HUES48 (cell line): ENCODE measurements at regions not wholly inside any gene's neighbourhood (a gene's known extent, or its start where the extent isn't known, plus 50 kb on each side); places are given as distances from the start of the nearest gene placed in this dataset.

Experiments
- H3K27ac ChIP-seq: one replicate; pipeline ENCODE4 v1.7.0; 2013; ENCODE audit warnings: low read depth, low read length, inconsistent platforms
- H3K27me3 ChIP-seq: 2 replicates; pipeline ENCODE4 v1.6.1; 2013; ENCODE audit warnings: mild to moderate bottlenecking, low read length; ENCODE audit not compliant: control insufficient read depth, insufficient read depth
- H3K36me3 ChIP-seq: 2 replicates; pipeline ENCODE4 v1.6.1; 2013; ENCODE audit warnings: low read length; ENCODE audit not compliant: control insufficient read depth, insufficient read depth
- H3K4me1 ChIP-seq: 2 replicates; pipeline ENCODE4 v1.6.1; 2013; ENCODE audit warnings: mild to moderate bottlenecking, low read length; ENCODE audit not compliant: control insufficient read depth, insufficient read depth
- H3K4me3 ChIP-seq: 2 replicates; pipeline ENCODE4 v1.5.1; 2013; ENCODE audit warnings: mild to moderate bottlenecking, low read depth, low read length
- H3K9ac ChIP-seq: 2 replicates; pipeline ENCODE4 v1.6.1; 2013; ENCODE audit warnings: mild to moderate bottlenecking, low read depth, low read length, moderate library complexity
- H3K9me3 ChIP-seq: 2 replicates; pipeline ENCODE4 v1.6.1; 2013; ENCODE audit warnings: low read length; ENCODE audit not compliant: control insufficient read depth, insufficient read depth

- H3K9me3 ChIP-seq = peaks cover 11% of the 10 kb centered on the region
- H3K4me1 ChIP-seq = no peaks in the 10 kb centered on the region
- no peak overlapping the region for H3K4me3 ChIP-seq
- no peak overlapping the region for H3K9ac ChIP-seq
- H3K27ac ChIP-seq = no peak overlapping the region
- H3K27me3 ChIP-seq = no peaks in the 10 kb centered on the region
- no peaks in the 10 kb centered on the region for H3K36me3 ChIP-seq
Observed at GRCh38 chr11:94671553-94672366, 96.4 kb upstream of the AMOTL1 start.

DNA sequence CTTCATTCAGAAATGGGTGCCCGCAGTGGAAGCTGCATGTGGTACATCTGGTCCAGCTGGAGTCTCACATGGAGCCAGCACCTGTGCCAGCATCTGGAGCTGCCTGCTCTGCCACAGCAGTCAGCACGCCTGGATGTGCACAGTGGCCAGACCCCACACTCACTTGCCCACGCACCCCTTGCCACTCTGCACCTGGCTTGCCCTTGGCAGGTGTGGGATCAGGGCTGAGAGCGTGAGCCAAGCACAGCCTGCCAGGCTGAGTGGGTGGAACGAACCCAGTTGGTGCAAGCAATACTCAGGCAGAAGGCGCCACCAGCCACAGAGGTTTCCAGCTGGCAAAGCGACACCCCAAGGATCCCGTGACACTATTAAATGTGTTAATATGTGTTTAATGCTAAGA lies 95.5 kb upstream of the AMOTL1 start:
- H3K36me3 ChIP-seq = no peaks in the 10 kb centered on the region
- H3K4me1 ChIP-seq = no peaks in the 10 kb centered on the region
- H3K9me3 ChIP-seq = peaks cover 11% of the 10 kb centered on the region
- no peak overlapping the region for H3K9ac ChIP-seq
- no peaks in the 10 kb centered on the region for H3K27me3 ChIP-seq
- H3K27ac ChIP-seq = no peak overlapping the region
- H3K4me3 ChIP-seq = no peak overlapping the region

DNA sequence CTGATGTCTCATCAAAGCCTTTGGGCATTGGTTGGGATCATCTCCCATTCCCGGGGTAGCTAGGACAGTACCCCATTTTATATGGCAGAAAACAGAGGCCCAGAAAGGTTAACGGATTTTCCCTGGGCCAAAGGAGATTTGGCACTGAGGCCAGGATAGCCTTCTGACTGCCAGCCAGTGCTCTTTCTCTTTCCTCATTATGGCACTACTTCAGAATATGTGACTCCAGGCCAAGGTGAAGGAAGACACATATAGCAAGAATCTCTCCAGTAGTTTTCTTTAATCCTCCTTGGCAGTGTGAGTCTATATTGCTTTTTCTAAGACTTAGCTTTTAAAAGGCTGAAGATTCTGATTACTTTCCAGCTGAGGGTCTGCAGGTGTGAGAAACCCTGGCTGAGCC lies 94.8 kb upstream of the AMOTL1 start:
- no peak overlapping the region for H3K9ac ChIP-seq
- H3K27me3 ChIP-seq = no peaks in the 10 kb centered on the region
- H3K9me3 ChIP-seq = peaks cover 11% of the 10 kb centered on the region
- no peak overlapping the region for H3K27ac ChIP-seq
- H3K4me1 ChIP-seq = no peaks in the 10 kb centered on the region
- no peaks in the 10 kb centered on the region for H3K36me3 ChIP-seq
- no peak overlapping the region for H3K4me3 ChIP-seq

GRCh38 chr11:94673951-94674491 lies 94.1 kb upstream of the AMOTL1 start:
- Histone ChIP-seq H3K4me1 (no peaks in the 10 kb centered on the region), H3K9ac (no peak overlapping the region), H3K4me3 (no peak overlapping the region), H3K27me3 (no peaks in the 10 kb centered on the region), H3K27ac (no peak overlapping the region), H3K9me3 (peaks cover 11% of the 10 kb centered on the region), H3K36me3 (no peaks in the 10 kb centered on the region)

- Histone ChIP-seq H3K4me3 (no peak overlapping the region), H3K27ac (no peak overlapping the region), H3K4me1 (no peaks in the 10 kb centered on the region), H3K36me3 (no peaks in the 10 kb centered on the region), H3K9me3 (peaks cover 11% of the 10 kb centered on the region), H3K27me3 (no peaks in the 10 kb centered on the region), H3K9ac (no peak overlapping the region)
Observed at GRCh38 chr11:94675239-94675638, 92.9 kb upstream of the AMOTL1 start.

GRCh38 chr11:94675813-94676212 lies 92.3 kb upstream of the AMOTL1 start:
- Histone ChIP-seq H3K9ac (no peak overlapping the region), H3K27ac (no peak overlapping the region)

DNA sequence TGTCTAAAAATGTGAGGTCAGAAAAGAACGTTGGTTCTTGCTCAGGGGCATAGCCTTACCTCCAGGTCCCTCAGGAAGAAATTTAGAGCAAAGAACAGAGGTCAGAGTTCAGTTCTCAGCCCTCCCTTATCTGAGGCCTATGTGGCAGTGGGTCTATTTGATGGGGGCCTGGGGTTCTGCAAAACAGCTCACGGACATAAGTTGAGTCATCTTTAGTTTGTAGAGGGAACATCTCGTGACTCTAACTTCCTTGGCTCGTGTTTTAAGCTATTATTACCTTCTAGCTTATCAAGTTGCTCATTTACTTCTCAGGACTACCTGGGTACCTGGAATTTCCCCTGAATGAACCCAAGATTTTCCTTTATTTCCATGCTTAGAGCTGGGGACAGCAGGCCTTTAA lies 91.3 kb upstream of the AMOTL1 start:
- H3K9me3 ChIP-seq = peaks cover 6% of the 10 kb centered on the region; the same call in 1 of the 2 replicates
- H3K4me3 ChIP-seq = no peak overlapping the region
- H3K27me3 ChIP-seq = no peaks in the 10 kb centered on the region
- H3K36me3 ChIP-seq = no peaks in the 10 kb centered on the region
- H3K9ac ChIP-seq = no peak overlapping the region
- no peaks in the 10 kb centered on the region for H3K4me1 ChIP-seq
- no peak overlapping the region for H3K27ac ChIP-seq

More at GRCh38 chr11:94675813-94676212, 92.3 kb upstream of the AMOTL1 start:
- Histone ChIP-seq H3K4me3 (no peak overlapping the region), H3K36me3 (no peaks in the 10 kb centered on the region), H3K9me3 (peaks cover 11% of the 10 kb centered on the region), H3K4me1 (no peaks in the 10 kb centered on the region), H3K27me3 (no peaks in the 10 kb centered on the region)

- Histone ChIP-seq H3K27me3 (no peaks in the 10 kb centered on the region), H3K27ac (no peak overlapping the region), H3K4me1 (0 out of 2 replicates have a peak, but pooled peaks cover 3% of the 10 kb centered on the region), H3K9me3 (no peaks in the 10 kb centered on the region), H3K4me3 (no peak overlapping the region), H3K9ac (no peak overlapping the region), H3K36me3 (no peaks in the 10 kb centered on the region)
Observed at GRCh38 chr11:94678236-94678635, 89.9 kb upstream of the AMOTL1 start.

GRCh38 chr11:94678901-94679300 lies 89.3 kb upstream of the AMOTL1 start:
- Histone ChIP-seq H3K27me3 (no peaks in the 10 kb centered on the region), H3K9me3 (no peaks in the 10 kb centered on the region), H3K4me1 (0 out of 2 replicates have a peak, but pooled peaks cover 3% of the 10 kb centered on the region), H3K9ac (no peak overlapping the region), H3K27ac (no peak overlapping the region), H3K4me3 (no peak overlapping the region), H3K36me3 (no peaks in the 10 kb centered on the region)

DNA sequence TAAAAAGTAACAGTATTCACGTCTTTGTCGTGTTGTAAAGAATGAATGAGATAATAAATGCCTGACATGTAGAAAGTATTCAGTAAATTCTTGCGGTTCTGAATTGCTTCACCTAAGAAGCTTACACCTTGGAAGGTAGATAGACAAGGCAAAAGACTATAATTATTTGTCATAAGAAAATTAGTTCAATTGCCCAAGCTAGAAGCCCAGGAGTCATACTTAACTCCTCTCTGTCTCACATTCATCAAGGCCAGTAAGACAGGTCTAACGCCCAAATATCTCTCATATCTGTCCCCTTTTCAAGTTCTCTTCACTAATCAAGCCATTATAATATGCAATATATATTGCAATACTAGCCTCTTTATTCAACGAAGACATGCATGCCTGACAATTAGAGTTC lies 87.7 kb upstream of the AMOTL1 start:
- H3K27me3 ChIP-seq = no peaks in the 10 kb centered on the region
- 0 out of 2 replicates have a peak, but pooled peaks cover 3% of the 10 kb centered on the region for H3K4me1 ChIP-seq
- H3K9me3 ChIP-seq = peaks cover under 1% of the 10 kb centered on the region; the same call in 1 of the 2 replicates
- no peaks in the 10 kb centered on the region for H3K36me3 ChIP-seq
- H3K4me3 ChIP-seq = no peak overlapping the region
- no peak overlapping the region for H3K9ac ChIP-seq
- H3K27ac ChIP-seq = no peak overlapping the region

GRCh38 chr11:94681140-94681539 lies 87.0 kb upstream of the AMOTL1 start:
- no peaks in the 10 kb centered on the region for H3K36me3 ChIP-seq
- H3K9ac ChIP-seq = no peak overlapping the region
- H3K9me3 ChIP-seq = peaks cover 4% of the 10 kb centered on the region; the same call in 1 of the 2 replicates
- H3K4me1 ChIP-seq = 0 out of 2 replicates have a peak, but pooled peaks cover 3% of the 10 kb centered on the region
- H3K4me3 ChIP-seq = no peak overlapping the region
- no peaks in the 10 kb centered on the region for H3K27me3 ChIP-seq
- no peak overlapping the region for H3K27ac ChIP-seq
